GM20000 (cell line): ENCODE measurements at regions not wholly inside any gene's neighbourhood (a gene's known extent, or its start where the extent isn't known, plus 50 kb on each side); places are given as distances from the start of the nearest gene placed in this dataset.

Experiments used
- DNase-seq: peaks from one replicate; pipeline ENCODE4 v3.0.0; 2012; ENCODE audit warnings: low spot score
- CTCF ChIP-seq: IDR thresholded peaks from 2 replicates; pipeline ENCODE4 v1.5.1; 2012; ENCODE audit warnings: mild to moderate bottlenecking, control low read depth; ENCODE audit errors: extremely low read depth, missing control alignments

- DNase-seq, result peak; percentile 5
- TF ChIP-seq CTCF, result no peak
These were observed 1034.1 kb upstream of the PRMT6 start for GRCh38 chr1:106022312-106022902.

GRCh38 chr1:106027871-106028270 is 1028.6 kb upstream of the PRMT6 start:
- no peak for DNase-seq

GRCh38 chr1:106037526-106037925 is 1018.9 kb upstream of the PRMT6 start:
- no peak for TF ChIP-seq CTCF
- DNase-seq, result no peak

More at GRCh38 chr1:106027871-106028270, 1028.6 kb upstream of the PRMT6 start:
- no peak for TF ChIP-seq CTCF

GRCh38 chr1:106038260-106038659 is 1018.2 kb upstream of the PRMT6 start:
- no peak for TF ChIP-seq CTCF
- no peak for DNase-seq

DNA sequence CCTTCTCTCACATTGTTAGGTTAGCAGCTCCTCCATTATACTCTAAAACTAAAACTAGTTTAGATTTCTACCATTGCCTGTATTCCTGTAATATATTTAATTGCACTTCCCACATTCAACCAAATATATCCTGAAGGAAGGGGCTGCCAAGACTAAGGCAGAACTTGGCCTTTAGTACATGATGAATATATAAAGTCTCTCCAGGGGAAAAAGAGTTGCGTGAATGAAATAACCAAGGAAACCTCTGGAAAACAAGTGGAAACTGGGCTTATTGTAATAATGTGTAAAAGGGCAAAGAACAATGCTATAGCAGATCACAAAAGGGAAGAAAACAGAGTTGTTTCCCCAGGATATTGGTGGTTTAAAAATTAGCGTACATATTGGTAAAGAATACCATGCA is 1012.5 kb upstream of the PRMT6 start:
- no peak for TF ChIP-seq CTCF
- DNase-seq, result no peak

GRCh38 chr1:106047210-106047609 is 1009.3 kb upstream of the PRMT6 start:
- no peak for DNase-seq
- no peak for TF ChIP-seq CTCF

DNA sequence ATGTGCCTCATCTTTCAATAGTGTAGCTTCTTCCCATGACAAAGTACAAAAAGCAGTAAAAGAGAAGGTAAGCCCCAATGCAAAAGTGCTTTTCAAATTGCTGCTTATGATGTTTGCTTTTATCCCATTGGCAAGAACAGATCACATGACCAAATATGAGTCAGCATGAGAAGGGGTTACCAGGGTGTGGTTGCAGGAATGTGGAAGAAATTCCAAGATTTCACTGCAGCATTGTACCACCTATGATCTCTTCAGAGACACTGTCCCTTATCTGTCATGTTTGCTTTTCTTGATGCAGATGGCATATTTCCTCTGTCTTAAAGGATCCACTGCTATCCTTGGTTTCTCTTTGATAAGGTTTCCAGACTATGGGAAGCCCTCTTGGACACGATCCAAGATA is 1006.9 kb upstream of the PRMT6 start:
- DNase-seq, result no peak

More for the DNA sequence above, 1006.9 kb upstream of the PRMT6 start:
- TF ChIP-seq CTCF, result no peak
